COLO668 (cell line): ENCODE measurements at regions not wholly inside any gene's neighbourhood (a gene's known extent, or its start where the extent isn't known, plus 50 kb on each side); places are given as distances from the start of the nearest gene placed in this dataset.

Experiments used
- DNase-seq: peaks from one replicate; lab custom pipeline; 2025; ENCODE audit not compliant: unreplicated experiment; lab: John Stamatoyannopoulos, UW

GRCh38 chr3:35500641-35501350, 138.5 kb upstream of the ARPP21 start:
- DNase-seq: no peak

DNA sequence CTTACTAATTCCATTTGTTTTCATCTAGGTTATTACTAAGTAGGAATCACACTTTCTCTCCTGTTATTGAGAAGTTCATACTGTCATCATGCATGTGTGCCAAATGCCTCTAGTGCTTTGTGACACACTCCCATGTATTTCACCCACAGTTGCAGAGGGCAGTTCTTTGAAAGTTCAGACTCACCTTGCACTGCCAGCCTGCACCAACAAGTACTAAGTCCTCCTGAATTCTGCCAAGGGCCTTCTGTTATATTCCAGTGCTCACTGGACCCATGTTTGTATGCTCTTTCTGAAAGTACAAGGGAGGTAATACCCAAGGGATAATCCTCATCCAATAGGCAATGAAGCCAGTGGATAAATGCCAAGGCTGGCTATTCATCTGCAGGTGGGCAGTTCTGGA, 136.6 kb upstream of the ARPP21 start:
- DNase-seq: no peak

DNA sequence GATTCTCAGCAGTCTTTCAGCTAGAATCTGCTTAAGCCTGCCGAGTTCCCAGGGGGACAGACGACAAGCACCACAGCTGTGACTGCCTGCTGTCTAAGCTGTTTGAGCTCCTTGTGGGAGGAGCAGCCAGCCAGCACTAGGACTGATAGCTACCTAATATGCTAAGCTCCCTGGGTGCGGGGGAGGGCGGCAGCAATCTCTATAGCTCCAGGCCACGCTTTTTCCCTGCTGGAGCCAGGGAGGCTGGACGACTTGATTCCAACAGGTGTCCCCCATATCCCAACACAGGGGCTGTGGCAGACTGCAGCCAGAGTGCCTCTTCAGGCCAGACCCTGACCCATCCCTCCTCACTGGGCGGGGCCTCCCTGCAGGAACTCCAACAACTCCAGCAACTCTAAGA, 134.1 kb upstream of the ARPP21 start:
- DNase-seq: no peak

- no peak for DNase-seq
Measured at GRCh38 chr3:35505772-35506171, 133.6 kb upstream of the ARPP21 start.

DNA sequence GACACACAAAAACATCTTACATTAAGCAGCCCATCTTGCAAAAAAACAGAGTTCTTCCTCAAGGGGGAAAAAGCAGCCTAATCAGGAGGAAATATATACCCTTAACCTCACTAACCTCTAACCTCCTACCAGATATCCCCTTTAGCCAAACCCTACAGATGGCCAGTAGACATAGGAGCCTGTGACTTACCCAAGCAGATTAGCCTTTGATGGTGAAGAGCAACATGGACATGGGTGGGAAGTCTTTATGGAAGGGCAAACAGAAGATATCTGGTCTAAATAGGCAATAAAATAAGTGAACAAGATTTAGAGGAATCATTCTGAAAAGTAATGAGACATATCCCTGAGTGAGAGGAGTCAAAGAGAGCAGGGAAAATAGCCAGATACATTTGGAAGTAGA, 119.4 kb upstream of the ARPP21 start:
- DNase-seq: no peak

- no peak for DNase-seq
Measured at GRCh38 chr3:35521196-35521595, 118.1 kb upstream of the ARPP21 start.

DNA sequence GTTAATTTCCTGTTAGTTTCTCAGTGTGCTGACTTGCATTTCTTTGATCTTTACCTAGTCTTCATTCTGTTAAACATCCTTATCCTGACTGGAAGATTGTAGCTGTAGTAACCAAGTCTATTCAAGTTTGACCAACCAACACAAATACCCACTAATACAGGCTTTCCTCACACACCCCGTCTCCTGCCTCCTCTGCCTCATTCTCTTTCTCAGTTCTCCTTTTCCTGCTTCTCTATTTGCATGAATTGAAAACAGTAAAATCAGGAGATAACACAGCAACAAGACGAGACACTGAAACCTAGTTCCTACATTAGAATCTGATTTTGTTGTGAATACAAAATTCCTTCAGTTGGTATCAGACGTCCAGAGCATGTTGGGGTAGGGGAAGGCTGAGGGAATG, 116.9 kb upstream of the ARPP21 start:
- DNase-seq: no peak

DNA sequence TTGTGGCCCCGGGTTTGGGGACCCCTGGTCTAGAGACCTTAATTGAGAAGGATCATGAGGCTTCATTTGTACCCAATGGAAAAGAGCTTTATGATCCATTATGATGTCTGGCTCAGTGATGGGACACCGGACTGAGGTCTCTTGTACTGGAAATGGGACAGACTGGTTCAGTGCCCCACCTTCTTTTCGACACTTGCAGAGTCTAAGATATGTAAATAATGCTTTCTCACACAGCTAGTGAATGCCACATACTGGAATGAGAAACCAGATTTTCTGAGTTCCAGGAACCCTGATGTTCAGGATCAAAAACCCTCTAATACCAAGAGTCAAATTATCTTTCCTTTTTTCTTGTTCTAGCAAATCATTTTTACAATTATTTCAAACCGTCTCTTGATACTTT, 116.3 kb upstream of the ARPP21 start:
- DNase-seq: no peak

- no peak for DNase-seq
Measured at GRCh38 chr3:35523838-35524237, 115.5 kb upstream of the ARPP21 start.

DNA sequence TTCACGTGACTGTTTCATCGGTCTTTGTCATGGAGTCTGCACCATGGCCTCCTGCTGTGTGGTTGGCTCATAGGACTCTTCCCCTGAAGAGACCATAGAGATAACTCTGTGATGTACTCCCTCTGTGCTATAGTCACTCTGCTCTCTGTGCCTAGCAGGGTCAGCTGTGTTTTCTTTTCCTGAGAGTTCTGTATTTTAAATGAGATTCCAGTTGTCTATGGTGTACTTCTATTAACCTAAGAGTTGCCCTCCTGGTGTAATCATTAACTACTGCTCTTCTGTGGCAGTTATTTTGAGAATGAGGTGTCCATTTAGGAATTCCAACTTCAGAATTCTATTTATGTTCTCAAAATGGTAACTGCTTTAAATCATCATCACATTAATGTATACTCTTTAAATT, 114.5 kb upstream of the ARPP21 start:
- DNase-seq: peak; percentile 6

GRCh38 chr3:35528728-35529127, 110.6 kb upstream of the ARPP21 start:
- no peak for DNase-seq

DNA sequence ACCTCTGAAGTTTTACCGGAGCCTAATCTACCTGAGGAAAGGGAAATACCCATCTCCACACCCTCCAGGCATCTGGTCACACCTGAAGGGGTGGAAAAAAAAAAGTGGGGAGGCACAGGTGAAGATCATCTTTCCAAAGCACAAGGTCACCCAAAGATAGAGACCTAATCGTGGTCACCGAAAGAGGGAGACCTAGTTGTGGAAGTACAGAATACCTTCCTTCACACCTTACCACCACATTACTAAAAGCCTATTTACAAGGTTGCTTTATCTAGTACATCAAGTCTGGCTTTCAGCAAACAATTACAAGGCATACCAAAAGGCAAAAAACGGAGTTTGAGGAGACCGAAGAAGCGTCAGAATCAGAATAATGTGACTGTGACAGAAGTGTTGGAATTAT, 110.0 kb upstream of the ARPP21 start:
- no peak for DNase-seq

DNA sequence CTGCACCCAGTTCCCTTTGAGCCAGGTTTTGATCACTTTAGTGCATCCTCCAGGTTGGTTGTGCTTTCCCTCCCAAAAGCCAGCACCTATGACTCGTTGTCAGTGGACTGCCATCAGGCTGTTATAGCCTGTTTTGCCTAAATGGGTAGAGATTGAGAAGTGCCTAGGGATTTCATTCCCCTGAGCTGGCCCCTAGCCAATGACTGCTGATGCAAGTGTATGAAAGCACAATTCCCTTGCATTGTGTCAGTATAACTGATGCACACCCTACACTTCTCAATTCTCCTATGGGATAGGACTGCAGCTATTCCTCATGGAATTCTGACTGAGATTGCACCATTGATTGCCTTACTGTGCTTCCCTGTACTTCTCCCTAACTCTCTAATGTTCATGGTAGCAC, 102.1 kb upstream of the ARPP21 start:
- DNase-seq: no peak

GRCh38 chr3:35544976-35545375, 94.3 kb upstream of the ARPP21 start:
- no peak for DNase-seq

- no peak for DNase-seq
Measured at GRCh38 chr3:35549690-35550089, 89.6 kb upstream of the ARPP21 start.

DNA sequence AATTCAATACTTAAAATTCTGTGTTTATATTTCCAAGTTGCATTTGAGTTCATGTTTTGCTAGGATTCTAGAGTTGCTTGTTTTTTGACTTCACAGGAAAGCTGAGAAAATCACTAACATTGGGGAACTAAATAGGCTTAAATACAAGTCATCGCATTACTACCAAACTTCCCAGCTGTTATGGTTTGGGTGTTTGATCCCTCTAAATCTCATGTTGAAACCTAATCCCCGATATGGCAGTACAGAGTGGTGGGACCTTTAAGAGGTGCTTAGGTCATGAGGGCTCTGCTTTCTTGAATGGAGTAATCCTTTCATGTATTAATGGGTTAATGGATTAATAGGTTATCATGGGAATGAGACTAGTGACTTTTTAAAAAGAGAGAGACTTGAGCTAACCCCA, 77.2 kb upstream of the ARPP21 start:
- DNase-seq: no peak

DNA sequence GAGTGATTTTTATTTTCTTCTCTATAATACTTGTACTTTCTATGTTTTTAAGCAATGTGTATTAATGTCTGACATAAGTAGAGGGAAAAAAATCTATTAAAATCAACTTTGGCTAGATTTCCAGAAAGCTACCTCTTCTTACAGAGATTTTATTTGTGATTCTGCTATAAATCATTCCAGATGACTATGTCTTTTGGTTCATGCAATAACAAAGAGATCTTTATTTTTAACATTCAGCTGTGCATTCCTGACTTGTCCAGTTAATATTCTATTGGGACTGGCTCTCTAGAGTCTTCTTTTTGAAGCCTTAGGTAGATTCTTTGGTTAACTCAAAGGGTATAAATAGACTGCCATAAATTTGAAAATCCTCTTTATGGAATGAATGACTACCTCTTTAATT, 74.3 kb upstream of the ARPP21 start:
- no peak for DNase-seq
